Lower leg skin (tissue), 3 donors: ENCODE measurements at regions not wholly inside any gene's neighbourhood (a gene's known extent, or its start where the extent isn't known, plus 50 kb on each side); places are given as distances from the start of the nearest gene placed in this dataset.

Experiments used
- POLR2A ChIP-seq, 2 donors: fragments of 450-650 bp; IDR thresholded peaks; one replicate each; pipeline ENCODE4 v1.6.1; 2016 to 2017; ENCODE audit warnings: antibody characterized with exemption in 2 of 2, mild to moderate bottlenecking in 1 of 2, moderate library complexity in 1 of 2
- TF ChIP-seq, protein P1 (sequence below), 3 donors: fragments of 450-650 bp; IDR thresholded peaks; one replicate each; pipeline ENCODE4 v1.5.1; 2016; ENCODE audit warnings: antibody characterized with exemption in 3 of 3, mild to moderate bottlenecking in 3 of 3, moderate library complexity in 2 of 3

DNA sequence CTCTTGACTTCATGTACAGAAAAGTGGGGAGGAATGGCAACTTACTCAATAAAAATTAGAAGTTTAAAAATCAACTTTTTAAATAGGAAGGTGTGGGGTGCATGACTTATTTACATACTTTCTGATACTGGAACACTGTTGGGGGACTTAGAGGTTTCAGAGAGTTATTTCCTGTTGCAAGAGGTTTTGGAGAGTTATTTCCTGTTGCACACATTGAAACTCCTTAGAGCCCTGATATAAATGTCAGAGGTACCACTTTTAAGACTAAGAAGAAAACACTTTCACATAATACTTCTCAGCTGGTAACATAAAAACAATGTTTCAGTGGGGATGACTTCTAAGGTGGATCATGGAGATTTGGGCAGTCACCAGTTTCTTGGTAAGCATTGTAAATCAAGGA, 579.9 kb downstream of the MMUT start:
- TF ChIP-seq, protein P1, sequence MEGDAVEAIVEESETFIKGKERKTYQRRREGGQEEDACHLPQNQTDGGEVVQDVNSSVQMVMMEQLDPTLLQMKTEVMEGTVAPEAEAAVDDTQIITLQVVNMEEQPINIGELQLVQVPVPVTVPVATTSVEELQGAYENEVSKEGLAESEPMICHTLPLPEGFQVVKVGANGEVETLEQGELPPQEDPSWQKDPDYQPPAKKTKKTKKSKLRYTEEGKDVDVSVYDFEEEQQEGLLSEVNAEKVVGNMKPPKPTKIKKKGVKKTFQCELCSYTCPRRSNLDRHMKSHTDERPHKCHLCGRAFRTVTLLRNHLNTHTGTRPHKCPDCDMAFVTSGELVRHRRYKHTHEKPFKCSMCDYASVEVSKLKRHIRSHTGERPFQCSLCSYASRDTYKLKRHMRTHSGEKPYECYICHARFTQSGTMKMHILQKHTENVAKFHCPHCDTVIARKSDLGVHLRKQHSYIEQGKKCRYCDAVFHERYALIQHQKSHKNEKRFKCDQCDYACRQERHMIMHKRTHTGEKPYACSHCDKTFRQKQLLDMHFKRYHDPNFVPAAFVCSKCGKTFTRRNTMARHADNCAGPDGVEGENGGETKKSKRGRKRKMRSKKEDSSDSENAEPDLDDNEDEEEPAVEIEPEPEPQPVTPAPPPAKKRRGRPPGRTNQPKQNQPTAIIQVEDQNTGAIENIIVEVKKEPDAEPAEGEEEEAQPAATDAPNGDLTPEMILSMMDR (IDR thresholded peaks at IDR 0.05) = no peak
- no peak for TF ChIP-seq POLR2A (IDR thresholded peaks at IDR 0.05)
